ENCODE measurements at regions not wholly inside any gene's neighbourhood (a gene's known extent, or its start where the extent isn't known, plus 50 kb on each side); places are given as distances from the start of the nearest gene placed in this dataset.

- H3K9me3 ChIP-seq, result no peaks in the 10 kb centered on the region
- H3K4me1 ChIP-seq, result no peaks in the 10 kb centered on the region
- H3K36me3 ChIP-seq, result no peaks in the 10 kb centered on the region
- H3K27me3 ChIP-seq, result no peaks in the 10 kb centered on the region
- TF ChIP-seq CTCF (IDR thresholded peaks at IDR 0.05) (no peak), POLR2A (IDR thresholded peaks at IDR 0.05) (no peak)
- DNase-seq (no peak), ATAC-seq (no peak)
- WGBS, 4 donors, result 71 to 93% (median 92%) methylated on average over 2 of the region's 2 CpGs
- intact Hi-C loops (cut with DNase I), result no loop called here
- no peak overlapping the region for H3K4me3 ChIP-seq
- H3K27ac ChIP-seq, result no peak overlapping the region
Measured at GRCh38 chr4:18945464-18945863, 923.9 kb upstream of the LCORL start.

- DNase-seq, result no peak
- H3K4me3 ChIP-seq, result no peak overlapping the region
- intact Hi-C loops (cut with DNase I), result no loop called here
- no peak overlapping the region for H3K27ac ChIP-seq
- no peaks in the 10 kb centered on the region for H3K36me3 ChIP-seq
- no peaks in the 10 kb centered on the region for H3K9me3 ChIP-seq
- no peaks in the 10 kb centered on the region for H3K27me3 ChIP-seq
- TF ChIP-seq CTCF (IDR thresholded peaks at IDR 0.05) (no peak), POLR2A (IDR thresholded peaks at IDR 0.05) (no peak)
- no peak for ATAC-seq
- H3K4me1 ChIP-seq, result no peaks in the 10 kb centered on the region
Measured at GRCh38 chr4:18942874-18943273, 921.3 kb upstream of the LCORL start.

GRCh38 chr4:18938343-18939099, 917.0 kb upstream of the LCORL start:
- Histone ChIP-seq H3K4me3 (no peak overlapping the region), H3K27ac (no peak overlapping the region), H3K27me3 (no peaks in the 10 kb centered on the region), H3K9me3 (no peaks in the 10 kb centered on the region), H3K4me1 (no peaks in the 10 kb centered on the region), H3K36me3 (no peaks in the 10 kb centered on the region)
- WGBS, 4 donors, result 30 to 54% (median 46%) methylated on average over 3 of the region's 3 CpGs
- no peak for ATAC-seq
- intact Hi-C loops (cut with DNase I), result loop anchor here in 4 of 10 donors (5.0 kb wide), 2 partner anchors 246 to 251 kb away; no protein-coding TSS in a partner anchor
- TF ChIP-seq CTCF (IDR thresholded peaks at IDR 0.05), result no peak
- no peak for TF ChIP-seq POLR2A (IDR thresholded peaks at IDR 0.05)
- no peak for DNase-seq

GRCh38 chr4:18937746-18938145, 916.2 kb upstream of the LCORL start:
- WGBS, 4 donors, result 91 to 96% (median 94%) methylated on average over 4 of the region's 4 CpGs
- TF ChIP-seq CTCF (IDR thresholded peaks at IDR 0.05) (no peak), POLR2A (IDR thresholded peaks at IDR 0.05) (no peak)
- intact Hi-C loops (cut with DNase I), result loop anchor here in 4 of 10 donors (5.0 kb wide), 2 partner anchors 245 to 250 kb away; no protein-coding TSS in a partner anchor
- H3K4me3 ChIP-seq, result no peak overlapping the region
- no peaks in the 10 kb centered on the region for H3K36me3 ChIP-seq
- H3K9me3 ChIP-seq, result no peaks in the 10 kb centered on the region
- H3K27ac ChIP-seq, result no peak overlapping the region
- ATAC-seq, result no peak
- H3K4me1 ChIP-seq, result peaks cover 0 to 3% (median 0%) of the 10 kb centered on the region in 12 donors
- no peak for DNase-seq
- no peaks in the 10 kb centered on the region for H3K27me3 ChIP-seq

Measured in heart left ventricle (tissue), 16 donors.